ENCODE measurements at regions not wholly inside any gene's neighbourhood (a gene's known extent, or its start where the extent isn't known, plus 50 kb on each side); places are given as distances from the start of the nearest gene placed in this dataset.

DNA sequence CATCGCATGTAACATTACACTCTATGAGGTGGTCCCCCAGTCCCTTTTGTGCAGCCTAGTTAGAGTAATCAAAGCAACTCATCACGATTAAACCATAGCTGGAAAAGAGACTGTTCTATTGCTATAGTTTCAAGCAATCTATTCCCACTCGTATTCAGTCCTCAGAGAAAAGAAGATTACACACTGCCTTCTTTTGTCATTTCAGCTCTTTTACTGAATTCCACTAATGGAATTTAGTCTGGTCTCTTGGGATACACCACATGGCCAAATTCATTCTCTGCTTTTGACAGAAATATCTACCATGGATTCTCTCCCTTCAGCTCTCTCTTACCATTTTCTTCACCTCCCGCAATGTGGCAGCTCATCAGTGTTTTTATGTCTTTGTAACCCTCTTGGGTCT is 108.9 kb upstream of the HDAC9 start:
- Histone ChIP-seq H3K27me3 (no peaks in the 10 kb centered on the region), H3K4me3 (ENCODE audit: low read depth, low read length) (no peak overlapping the region), H3K36me3 (no peaks in the 10 kb centered on the region), H3K9me3 (no peaks in the 10 kb centered on the region), H3K4me1 (peaks cover 5% of the 10 kb centered on the region)
- no peak for DNase-seq
- TF ChIP-seq, protein P1, sequence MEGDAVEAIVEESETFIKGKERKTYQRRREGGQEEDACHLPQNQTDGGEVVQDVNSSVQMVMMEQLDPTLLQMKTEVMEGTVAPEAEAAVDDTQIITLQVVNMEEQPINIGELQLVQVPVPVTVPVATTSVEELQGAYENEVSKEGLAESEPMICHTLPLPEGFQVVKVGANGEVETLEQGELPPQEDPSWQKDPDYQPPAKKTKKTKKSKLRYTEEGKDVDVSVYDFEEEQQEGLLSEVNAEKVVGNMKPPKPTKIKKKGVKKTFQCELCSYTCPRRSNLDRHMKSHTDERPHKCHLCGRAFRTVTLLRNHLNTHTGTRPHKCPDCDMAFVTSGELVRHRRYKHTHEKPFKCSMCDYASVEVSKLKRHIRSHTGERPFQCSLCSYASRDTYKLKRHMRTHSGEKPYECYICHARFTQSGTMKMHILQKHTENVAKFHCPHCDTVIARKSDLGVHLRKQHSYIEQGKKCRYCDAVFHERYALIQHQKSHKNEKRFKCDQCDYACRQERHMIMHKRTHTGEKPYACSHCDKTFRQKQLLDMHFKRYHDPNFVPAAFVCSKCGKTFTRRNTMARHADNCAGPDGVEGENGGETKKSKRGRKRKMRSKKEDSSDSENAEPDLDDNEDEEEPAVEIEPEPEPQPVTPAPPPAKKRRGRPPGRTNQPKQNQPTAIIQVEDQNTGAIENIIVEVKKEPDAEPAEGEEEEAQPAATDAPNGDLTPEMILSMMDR (IDR thresholded peaks at IDR 0.05; ENCODE audit: low read depth, low read length) = no peak

DNA sequence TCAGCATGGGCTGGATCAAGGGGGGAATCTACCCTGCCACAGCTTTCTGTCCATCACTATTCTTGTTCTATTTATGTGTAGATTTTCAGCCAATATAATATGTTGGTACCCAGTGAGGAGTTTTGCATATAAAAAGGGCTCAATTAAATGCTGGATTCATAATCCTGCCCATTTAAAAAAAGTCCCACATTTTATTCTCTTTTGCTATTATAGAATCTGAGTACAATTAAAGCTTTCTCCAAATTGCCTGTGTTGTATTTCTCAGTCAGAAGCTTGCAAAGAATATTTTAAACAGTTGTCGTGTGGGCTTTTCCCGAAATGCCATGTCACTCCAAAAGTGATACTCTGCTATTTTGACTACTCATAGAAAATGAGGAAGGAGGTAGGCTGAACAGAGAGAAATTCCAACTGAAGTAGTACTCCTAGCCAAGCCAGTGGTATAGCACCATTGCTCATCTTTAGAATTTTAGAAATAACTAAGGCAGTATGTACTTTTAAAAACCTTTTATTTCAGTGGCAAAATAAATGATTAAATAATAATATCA is 108.3 kb upstream of the HDAC9 start:
- TF ChIP-seq, protein P1 (IDR thresholded peaks at IDR 0.05; ENCODE audit: low read depth, low read length) = no peak
- no peaks in the 10 kb centered on the region for H3K27me3 ChIP-seq
- H3K4me1 ChIP-seq = peaks cover 5% of the 10 kb centered on the region
- H3K9me3 ChIP-seq = no peaks in the 10 kb centered on the region
- no peaks in the 10 kb centered on the region for H3K36me3 ChIP-seq
- DNase-seq = no peak
- no peak overlapping the region for H3K4me3 ChIP-seq (ENCODE audit: low read depth, low read length)

GRCh38 chr7:18390535-18390907 is 105.0 kb upstream of the HDAC9 start:
- H3K36me3 ChIP-seq = no peaks in the 10 kb centered on the region
- H3K9me3 ChIP-seq = no peaks in the 10 kb centered on the region
- no peak for DNase-seq
- TF ChIP-seq, protein P1 (IDR thresholded peaks at IDR 0.05; ENCODE audit: low read depth, low read length) = no peak
- H3K4me3 ChIP-seq (ENCODE audit: low read depth, low read length) = no peak overlapping the region
- H3K27me3 ChIP-seq = no peaks in the 10 kb centered on the region
- H3K4me1 ChIP-seq = peaks cover 5% of the 10 kb centered on the region

- DNase-seq = no peak
- no peaks in the 10 kb centered on the region for H3K36me3 ChIP-seq
- TF ChIP-seq, protein P1 (IDR thresholded peaks at IDR 0.05; ENCODE audit: low read depth, low read length) = no peak
Observed at GRCh38 chr7:18393465-18394118, 102.0 kb upstream of the HDAC9 start.

DNA sequence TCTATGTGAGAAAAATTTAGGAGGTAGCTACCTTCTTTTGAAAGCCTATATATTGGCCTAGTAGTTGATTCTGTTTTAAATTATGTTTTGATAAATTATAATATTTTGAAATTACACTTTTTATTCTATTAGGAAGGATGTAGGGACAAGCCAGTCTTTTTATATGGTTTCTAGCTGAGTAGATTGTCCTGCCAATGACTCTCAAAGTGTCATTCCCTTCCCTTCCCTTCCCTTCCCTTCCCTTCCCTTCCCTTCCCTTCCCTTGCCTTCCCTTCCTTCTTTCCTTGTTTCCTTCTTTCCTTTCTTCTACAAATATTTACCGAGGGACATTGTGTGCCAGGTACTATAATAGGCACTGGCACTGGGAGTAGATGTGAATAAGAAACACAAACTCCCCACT is 99.7 kb upstream of the HDAC9 start:
- Histone ChIP-seq H3K27me3 (no peaks in the 10 kb centered on the region), H3K4me1 (no peaks in the 10 kb centered on the region), H3K4me3 (ENCODE audit: low read depth, low read length) (no peak overlapping the region), H3K9me3 (no peaks in the 10 kb centered on the region), H3K36me3 (no peaks in the 10 kb centered on the region)
- TF ChIP-seq, protein P1 (IDR thresholded peaks at IDR 0.05; ENCODE audit: low read depth, low read length) = no peak
- DNase-seq = no peak

More at GRCh38 chr7:18393465-18394118, 102.0 kb upstream of the HDAC9 start:
- Histone ChIP-seq H3K4me1 (no peaks in the 10 kb centered on the region), H3K27me3 (no peaks in the 10 kb centered on the region), H3K4me3 (ENCODE audit: low read depth, low read length) (no peak overlapping the region), H3K9me3 (no peaks in the 10 kb centered on the region)

DNA sequence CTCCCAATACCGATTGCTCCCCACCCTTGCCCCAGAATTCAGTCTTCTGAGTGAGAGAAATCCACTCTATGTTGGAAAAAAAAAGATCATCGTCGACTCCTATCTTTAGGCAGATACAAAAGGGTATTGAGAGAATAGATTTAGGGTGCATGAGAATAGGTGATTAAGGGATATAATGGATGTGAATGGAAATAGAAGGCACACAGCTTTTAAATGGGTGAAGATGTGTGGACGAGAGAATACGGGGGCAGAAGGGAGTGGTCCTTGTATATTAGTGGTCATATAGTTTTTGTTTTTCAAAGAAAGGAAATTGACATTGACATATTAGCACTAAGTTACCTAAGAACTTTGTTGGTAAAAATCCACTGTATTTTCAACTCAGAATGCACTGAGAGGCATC is 98.6 kb upstream of the HDAC9 start:
- H3K36me3 ChIP-seq = no peaks in the 10 kb centered on the region
- no peaks in the 10 kb centered on the region for H3K27me3 ChIP-seq
- H3K4me1 ChIP-seq = no peaks in the 10 kb centered on the region
- no peak for DNase-seq
- H3K9me3 ChIP-seq = no peaks in the 10 kb centered on the region
- H3K4me3 ChIP-seq (ENCODE audit: low read depth, low read length) = no peak overlapping the region
- TF ChIP-seq, protein P1 (IDR thresholded peaks at IDR 0.05; ENCODE audit: low read depth, low read length) = no peak

All from BE2C (cell line).